HUDEP-2 (cell line): ENCODE measurements at regions not wholly inside any gene's neighbourhood (a gene's known extent, or its start where the extent isn't known, plus 50 kb on each side); places are given as distances from the start of the nearest gene placed in this dataset.
A peak's percentile ranks its signal among the peaks of the same experiment; 100 is the strongest.

ENCODE experiments used
- DNase-seq, 76 experiments: peaks; one replicate each; lab custom pipeline; 2025; ENCODE audit not compliant: unreplicated experiment in 76 of 76; lab: John Stamatoyannopoulos, UW

- DNase-seq: no peak
Measured at GRCh38 chr16:49910541-49911071, 54.7 kb upstream of the ZNF423 start.

GRCh38 chr16:49911430-49911829 is 55.5 kb upstream of the ZNF423 start:
- no peak for DNase-seq

DNA sequence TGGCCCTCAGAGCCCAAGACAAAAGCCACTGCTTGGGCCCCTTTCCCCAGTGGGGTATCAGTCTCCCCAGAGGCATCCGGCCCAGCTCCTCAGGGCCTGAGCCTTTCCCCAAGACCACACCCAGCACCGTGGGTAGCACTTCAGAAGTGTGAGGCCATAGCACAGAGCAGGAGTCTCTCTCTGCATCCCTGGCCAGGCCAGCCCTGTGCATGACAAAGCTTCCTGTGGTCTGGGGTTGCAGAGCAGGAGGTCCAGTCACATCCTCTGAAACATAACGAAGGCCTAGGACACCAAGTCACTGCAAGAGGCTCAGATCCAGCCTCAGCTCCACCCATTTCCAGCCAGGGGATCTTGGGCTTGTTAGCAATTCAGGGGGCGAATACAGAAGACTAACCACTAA is 56.8 kb upstream of the ZNF423 start:
- no peak for DNase-seq

- no peak for DNase-seq
Measured at GRCh38 chr16:49913720-49914119, 57.8 kb upstream of the ZNF423 start.

DNA sequence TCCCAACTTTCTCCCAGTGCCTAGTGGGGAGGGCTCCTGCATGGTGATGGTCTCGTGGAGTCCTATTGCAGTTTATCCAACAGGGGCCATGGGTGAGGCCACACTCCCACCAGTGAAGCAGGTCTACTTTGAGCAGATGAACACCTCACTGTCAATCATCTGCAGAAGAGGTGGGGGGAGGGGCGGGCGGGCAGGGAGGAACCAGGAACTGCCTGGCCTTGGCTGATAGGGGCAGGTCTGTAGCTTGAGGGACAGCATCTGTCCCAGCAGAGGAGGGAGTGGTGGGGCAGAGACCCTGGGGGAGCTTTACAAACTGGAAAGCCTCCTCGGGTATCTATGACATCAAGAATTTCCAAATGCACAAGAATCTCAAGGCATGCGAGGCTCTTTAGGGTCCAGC is 58.7 kb upstream of the ZNF423 start:
- DNase-seq: no peak

GRCh38 chr16:49918257-49918656 is 62.3 kb upstream of the ZNF423 start:
- peak in 2 of 76 experiments; percentile 2 to 3 for DNase-seq

GRCh38 chr16:49919327-49919726 is 63.4 kb upstream of the ZNF423 start:
- DNase-seq: no peak

DNA sequence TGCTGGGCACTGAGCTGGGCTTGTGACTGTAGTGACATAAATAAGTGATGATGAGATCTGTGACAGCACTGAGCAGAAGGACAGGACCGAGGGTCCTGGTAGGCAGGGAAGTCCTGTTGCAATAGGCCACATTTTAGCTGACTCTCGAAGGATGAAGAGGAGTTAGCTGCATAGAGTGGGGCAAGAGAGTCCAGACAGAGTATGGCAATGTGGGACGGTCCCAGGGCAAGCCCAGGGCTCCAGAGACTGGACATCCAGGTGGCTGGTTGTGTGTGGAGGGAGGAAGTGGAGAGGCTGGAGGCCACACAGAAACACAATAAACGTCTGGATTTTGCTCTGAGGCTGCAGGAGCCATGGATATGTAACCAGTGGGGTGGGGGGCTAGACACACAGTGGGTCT is 64.5 kb upstream of the ZNF423 start:
- no peak for DNase-seq

- no peak for DNase-seq
Measured at GRCh38 chr16:49921106-49921505, 65.2 kb upstream of the ZNF423 start.

DNA sequence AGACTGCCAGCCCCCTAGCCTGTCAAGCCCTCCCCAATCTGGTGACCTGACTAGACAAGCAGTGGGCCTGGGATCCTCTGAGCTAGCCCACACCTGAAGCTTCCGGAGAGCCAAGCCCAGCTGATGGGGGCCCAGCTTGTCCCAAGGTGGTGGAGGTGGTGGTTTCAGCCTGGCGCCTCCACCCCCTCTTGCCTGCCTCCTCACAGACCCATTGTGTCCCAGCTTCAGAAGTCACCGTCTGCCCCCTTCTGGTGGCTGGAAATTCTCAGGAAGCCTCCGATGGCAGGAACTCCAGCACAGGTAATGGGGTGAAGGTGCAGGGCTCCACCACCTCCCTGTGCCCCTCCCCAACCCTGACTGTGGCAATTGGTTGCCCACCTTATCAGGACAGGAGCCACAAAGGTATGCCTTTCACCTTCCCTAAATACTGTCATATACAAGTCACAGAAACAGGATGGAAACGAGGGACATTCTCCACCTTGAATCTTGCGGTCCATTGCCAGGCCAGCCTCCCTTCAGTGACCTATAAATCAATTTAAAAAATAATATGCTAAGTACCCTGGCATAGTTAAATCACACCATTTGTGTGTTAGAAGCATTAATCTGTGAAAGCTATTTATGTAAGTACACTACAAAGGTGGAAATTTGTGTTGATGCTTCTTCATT is 66.0 kb upstream of the ZNF423 start:
- DNase-seq: peak in 31 of 76 experiments; percentile 1 to 47 (median 17)

DNA sequence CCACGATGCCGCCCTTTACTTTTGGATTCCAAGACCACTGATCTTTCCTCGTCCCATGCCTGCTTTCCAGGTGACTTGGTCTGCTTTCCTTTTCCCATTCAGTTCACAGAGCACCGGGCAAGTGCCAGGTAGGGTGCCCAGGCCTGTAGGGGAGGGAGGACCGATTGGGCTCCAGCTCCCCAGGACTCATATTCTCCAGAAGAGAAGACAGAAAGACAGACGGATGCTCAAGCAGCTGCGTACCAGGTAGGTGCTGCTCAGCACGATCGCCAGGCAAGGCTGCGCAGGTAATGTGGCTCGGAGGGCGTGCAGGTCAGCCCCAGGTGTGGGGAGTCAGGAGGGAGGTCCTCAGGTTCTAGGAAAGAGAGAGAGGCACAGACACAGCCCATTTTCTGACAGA is 67.5 kb upstream of the ZNF423 start:
- no peak for DNase-seq

DNA sequence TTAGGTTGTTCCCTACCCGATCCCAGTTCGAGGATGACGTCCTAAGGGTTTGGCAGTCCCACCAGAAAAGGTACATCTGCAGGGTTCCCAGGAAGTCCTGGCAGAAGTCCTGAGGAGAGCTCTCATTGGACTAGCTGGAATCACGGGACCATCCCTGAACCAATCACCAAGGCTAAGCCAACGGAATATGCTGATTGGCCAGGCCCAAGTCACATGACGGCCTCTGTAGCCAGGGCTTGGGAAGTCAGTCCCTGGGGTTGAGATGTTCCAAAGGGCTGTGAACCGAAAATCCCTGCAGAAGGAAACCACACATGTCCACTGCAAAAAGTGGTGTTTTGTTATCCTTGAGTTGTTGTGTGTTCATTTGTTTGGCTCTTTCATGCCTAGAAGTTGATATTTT is 68.2 kb upstream of the ZNF423 start:
- no peak for DNase-seq

DNA sequence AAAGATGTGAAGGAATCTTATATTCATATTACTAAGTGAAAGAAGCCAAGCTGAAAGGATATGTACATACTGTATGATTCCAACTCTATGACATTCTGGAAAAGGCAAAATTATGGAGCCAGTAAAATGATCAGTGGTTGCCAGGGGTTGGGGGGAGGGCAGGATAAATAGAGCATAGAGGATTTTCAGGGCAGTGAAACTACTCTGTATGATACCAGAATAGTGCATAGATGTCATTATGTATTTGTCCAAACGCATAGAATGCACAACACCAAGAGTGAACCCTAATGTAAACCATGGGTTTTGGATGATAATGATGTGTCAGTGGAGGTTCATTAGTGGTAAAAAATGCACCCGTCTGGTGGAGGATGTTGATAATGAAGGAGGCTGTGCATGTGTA is 71.0 kb upstream of the ZNF423 start:
- DNase-seq: no peak

DNA sequence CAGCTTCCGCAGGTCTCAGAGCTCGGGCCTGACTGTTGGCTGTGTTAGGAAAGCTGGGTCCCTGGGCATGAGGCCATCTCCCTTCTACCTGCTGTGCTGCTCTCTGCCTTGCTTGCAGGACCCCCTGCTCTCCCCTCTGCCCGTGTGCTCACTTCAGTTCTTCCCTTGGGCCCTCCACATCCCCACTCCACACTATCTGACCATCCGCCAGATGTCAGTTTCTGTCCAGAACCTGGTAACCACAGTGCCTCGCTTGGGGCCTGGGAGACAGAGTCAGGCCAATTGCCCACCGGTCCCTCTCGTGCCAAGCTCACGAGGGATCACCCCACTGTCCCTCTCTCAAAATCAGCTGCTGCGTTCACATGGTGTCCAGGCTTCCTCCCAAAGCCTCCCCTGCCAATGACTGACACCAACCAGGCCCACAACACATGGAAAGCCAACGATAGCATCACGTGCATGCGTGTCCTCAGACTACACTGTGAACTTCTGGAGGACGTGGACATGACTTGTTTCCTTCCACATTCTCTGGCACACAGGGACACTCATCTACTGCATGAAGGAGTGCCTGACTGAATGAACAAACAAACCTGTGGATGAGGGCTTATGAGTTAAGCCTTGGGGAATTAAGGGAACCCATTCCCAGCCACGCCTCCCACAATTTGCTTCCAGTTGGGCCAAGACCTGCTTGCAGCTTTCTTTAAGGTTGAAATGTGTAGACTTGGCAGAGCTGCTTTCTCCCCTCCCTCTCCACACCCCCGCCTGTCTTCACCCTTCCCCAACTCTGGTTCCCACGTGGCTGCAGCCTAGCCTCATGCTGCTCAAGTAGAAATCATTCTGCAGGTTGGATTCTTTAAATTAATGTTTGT is 72.5 kb upstream of the ZNF423 start:
- no peak for DNase-seq

DNA sequence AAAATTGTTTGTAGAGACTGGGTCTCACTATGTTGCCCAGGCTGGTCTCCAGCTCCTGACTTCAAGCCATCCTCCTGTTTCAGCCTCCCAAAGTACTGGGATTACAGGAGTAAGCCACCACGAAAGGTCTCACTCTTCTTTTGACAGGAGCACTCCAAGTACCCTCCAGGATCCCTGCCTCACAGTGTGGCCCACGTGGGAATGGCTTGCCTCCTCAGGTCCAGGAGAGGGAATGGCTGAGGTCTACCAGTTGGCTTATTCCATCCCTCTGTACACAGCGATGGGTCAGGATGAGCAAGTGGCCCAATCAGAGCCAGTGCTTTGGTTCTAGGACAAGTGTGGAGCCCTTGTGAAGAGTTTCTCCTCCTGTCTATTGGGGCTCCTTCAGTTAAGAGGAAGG is 73.7 kb upstream of the ZNF423 start:
- no peak for DNase-seq

- no peak for DNase-seq
Measured at GRCh38 chr16:49930841-49931240, 74.9 kb upstream of the ZNF423 start.

DNA sequence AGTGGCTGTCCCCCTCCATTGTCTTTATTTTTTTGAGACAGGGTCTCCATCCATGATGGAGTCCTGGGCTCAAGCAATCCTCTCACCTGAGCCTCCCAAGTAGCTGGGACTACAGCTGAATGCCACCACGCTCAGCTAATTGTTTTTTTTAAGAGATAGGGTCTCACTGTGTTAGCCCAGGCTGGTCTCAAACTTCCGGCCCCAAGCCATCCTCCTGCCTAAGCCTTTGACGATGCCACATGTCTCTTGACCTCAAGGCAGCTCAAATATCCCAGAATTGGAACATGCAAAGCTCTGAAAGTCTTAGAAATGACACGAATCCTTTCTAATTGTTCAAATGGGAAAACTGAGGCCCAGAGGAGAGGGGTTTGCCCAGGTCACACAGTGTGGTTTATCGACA is 75.4 kb upstream of the ZNF423 start:
- no peak for DNase-seq

DNA sequence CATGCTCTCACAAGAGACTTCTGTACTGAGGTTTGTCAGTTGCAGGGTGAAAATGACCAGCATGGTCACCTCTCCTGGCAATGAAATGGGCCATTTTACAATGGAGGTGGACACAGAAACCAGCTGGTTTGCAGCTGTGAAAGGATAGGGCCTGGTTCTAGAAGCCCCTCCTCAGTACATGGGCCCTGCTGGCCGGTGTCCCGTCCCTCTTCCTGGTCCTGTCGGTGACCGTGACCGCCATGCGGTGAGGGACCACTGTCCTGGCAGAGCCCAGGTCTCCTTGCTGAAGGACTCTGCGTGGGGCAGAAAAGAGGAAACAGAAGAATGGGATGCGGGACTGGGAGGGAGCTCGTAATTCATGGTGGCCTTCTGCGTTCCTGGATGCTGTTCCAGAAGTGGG is 76.0 kb upstream of the ZNF423 start:
- DNase-seq: no peak

DNA sequence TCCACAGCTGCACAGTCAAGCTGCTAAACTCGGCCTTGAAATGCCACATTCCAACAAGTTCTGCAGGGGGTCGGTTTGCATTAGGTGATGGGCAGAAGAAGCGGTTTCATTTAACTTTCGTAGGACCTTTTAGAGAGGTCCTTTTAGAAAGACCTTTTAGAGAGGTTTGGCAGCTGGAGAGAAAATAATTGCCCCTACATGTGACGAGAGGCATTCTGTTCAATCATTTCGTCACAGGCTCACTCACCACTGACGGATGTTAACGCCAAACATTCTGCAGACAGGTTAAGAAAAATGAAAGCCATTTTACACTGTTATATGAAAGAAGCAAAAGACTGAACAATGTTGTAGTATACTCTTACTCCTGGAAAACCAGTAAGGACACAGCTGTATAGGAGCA is 76.5 kb upstream of the ZNF423 start:
- DNase-seq: no peak

DNA sequence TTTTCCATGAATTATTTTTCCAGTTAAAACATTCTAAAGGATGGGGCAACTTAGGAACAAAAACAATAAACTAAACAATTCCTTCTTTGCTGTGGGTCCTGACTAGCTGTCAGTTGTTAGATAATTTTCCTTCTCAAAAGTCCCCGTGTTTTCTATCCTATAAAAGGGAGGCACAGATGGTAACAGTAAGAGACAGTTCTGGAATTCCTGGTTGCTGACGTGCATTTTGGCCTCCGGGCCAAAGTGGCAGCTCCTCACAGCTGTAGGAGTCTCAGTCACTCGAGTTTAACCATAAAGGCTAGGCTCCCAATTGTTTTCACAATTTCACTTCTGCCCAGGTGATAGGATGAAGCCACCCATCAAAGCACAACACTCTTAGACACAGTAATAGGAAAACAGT is 77.0 kb upstream of the ZNF423 start:
- DNase-seq: no peak

DNA sequence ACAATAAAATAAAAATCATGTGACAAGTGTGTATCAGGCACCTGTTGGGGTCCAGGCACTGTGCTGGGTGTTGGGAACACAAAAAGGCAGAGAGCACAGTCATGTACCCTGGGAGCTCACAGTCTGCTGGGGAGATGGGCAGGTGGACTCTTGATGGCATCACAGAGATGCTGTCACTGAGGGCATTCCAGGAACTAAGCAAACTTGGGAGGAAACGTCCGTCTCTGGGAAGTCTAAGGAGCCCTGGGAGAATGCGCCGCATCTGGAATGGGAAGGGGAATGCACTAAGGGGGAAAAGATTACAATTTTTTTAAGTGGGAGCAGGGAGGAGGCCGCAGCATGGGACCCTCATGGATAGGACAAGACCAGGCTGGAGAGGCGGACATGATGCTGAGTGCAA is 80.9 kb upstream of the ZNF423 start:
- no peak for DNase-seq

DNA sequence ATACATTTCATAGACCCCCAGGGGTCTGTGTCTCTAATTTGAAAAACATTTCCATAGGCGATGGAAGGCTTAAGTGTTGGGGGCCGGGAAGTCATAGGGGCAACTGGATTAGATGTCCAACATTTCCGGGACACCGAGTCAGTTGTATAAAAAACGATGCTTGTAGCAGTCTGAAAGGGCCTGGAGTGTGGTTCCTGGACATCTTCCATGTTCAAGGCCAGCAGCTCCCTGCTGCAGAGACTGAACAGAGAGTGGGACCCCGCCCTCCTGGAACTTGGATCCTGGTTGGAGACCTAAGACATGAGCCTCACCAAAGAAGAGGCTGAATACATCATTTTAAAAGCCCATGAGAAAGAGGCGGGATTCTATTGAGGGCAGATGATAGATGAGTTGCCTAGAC is 82.0 kb upstream of the ZNF423 start:
- DNase-seq: no peak
